Muscle layer of duodenum (tissue), 2 donors: ENCODE measurements at regions not wholly inside any gene's neighbourhood (a gene's known extent, or its start where the extent isn't known, plus 50 kb on each side); places are given as distances from the start of the nearest gene placed in this dataset.

ENCODE experiments used
- H3K27ac ChIP-seq: one replicate; pipeline ENCODE4 v1.7.0; 2013; ENCODE audit warnings: mild to moderate bottlenecking, low read length
- H3K27me3 ChIP-seq: one replicate; pipeline ENCODE4 v1.7.0; 2013; ENCODE audit warnings: low read depth, mild to moderate bottlenecking, control low read depth, low read length
- H3K36me3 ChIP-seq, 2 donors: one replicate each; pipeline ENCODE4 v1.7.0; 2013; ENCODE audit warnings: low read length in 2 of 2, control low read depth in 1 of 2, mild to moderate bottlenecking in 1 of 2; ENCODE audit not compliant: insufficient read depth in 2 of 2, control insufficient read depth in 1 of 2
- H3K4me1 ChIP-seq, 2 donors: one replicate each; pipeline ENCODE4 v1.7.0; 2013; ENCODE audit warnings: low read length in 2 of 2, mild to moderate bottlenecking in 2 of 2, control low read depth in 1 of 2, moderate library complexity in 1 of 2; ENCODE audit not compliant: insufficient read depth in 2 of 2, control insufficient read depth in 1 of 2
- H3K4me3 ChIP-seq, 2 donors: one replicate each; pipeline ENCODE4 v1.7.0; 2013; ENCODE audit warnings: low read length in 2 of 2, low read depth in 1 of 2, mild to moderate bottlenecking in 1 of 2
- H3K9me3 ChIP-seq, 2 donors: one replicate each; pipeline ENCODE4 v1.7.0; 2013; ENCODE audit warnings: low read length in 2 of 2, control low read depth in 1 of 2, mild to moderate bottlenecking in 1 of 2; ENCODE audit not compliant: control insufficient read depth in 1 of 2
- donor health status: healthy.

GRCh38 chr10:120375666-120376065 lies 81.4 kb upstream of the PLPP4 start:
- no peaks in the 10 kb centered on the region for H3K36me3 ChIP-seq
- no peaks in the 10 kb centered on the region for H3K27me3 ChIP-seq
- H3K4me3 ChIP-seq = no peak overlapping the region
- peaks cover 0 to 4% of the 10 kb centered on the region in 2 donors for H3K9me3 ChIP-seq
- no peaks in the 10 kb centered on the region for H3K4me1 ChIP-seq
- no peak overlapping the region for H3K27ac ChIP-seq

DNA sequence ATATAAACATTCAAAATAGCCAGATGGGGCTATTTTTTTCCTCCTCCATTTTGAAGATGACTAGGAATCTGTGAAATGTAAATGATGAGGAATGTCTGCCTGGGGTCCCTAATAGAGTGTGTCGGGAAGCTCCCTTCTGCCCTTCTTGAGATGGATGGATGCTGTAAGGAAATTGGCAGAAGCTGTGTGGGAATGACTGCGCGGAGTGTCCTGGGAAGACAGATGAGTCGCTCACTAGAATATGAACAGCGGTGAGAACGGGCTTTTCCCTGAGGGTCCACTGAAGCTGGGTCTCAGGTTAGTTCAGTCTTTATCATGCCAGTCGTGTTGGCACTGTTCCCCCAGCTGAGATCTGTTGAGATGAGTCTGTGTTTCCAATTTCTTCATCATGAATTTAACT lies 75.1 kb upstream of the PLPP4 start:
- Histone ChIP-seq H3K4me1 (no peaks in the 10 kb centered on the region), H3K9me3 (peaks cover 0 to 4% of the 10 kb centered on the region in 2 donors), H3K27me3 (no peaks in the 10 kb centered on the region), H3K36me3 (no peaks in the 10 kb centered on the region), H3K4me3 (no peak overlapping the region), H3K27ac (no peak overlapping the region)

DNA sequence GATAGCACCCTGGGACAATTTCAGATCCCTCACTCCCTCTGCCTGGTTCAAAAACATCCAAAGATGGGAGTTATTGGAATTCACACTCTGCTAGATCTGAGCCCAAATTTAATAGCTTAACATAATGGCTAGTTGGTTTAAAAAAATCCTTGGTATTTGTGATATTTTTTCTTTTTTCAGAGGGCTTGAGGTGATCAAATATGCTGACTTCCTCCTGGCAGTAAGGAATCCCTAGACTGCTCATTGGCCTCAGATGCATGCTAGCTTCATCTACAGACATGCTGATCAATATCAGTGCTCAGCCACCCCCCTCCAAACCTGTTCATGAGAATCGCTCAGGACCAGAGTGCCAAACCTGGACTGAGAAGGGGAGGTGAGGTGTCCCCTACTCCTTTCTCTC lies 74.7 kb upstream of the PLPP4 start:
- H3K9me3 ChIP-seq = peaks cover 0 to 4% of the 10 kb centered on the region in 2 donors
- no peak overlapping the region for H3K27ac ChIP-seq
- H3K4me1 ChIP-seq = no peaks in the 10 kb centered on the region

GRCh38 chr10:120385992-120386391 lies 71.0 kb upstream of the PLPP4 start:
- H3K27me3 ChIP-seq = no peaks in the 10 kb centered on the region
- H3K27ac ChIP-seq = no peak overlapping the region
- H3K36me3 ChIP-seq = no peaks in the 10 kb centered on the region
- no peaks in the 10 kb centered on the region for H3K9me3 ChIP-seq
- no peaks in the 10 kb centered on the region for H3K4me1 ChIP-seq
- H3K4me3 ChIP-seq = no peak overlapping the region

More for the DNA sequence above, 74.7 kb upstream of the PLPP4 start:
- Histone ChIP-seq H3K27me3 (no peaks in the 10 kb centered on the region), H3K4me3 (no peak overlapping the region), H3K36me3 (no peaks in the 10 kb centered on the region)

- Histone ChIP-seq H3K4me1 (no peaks in the 10 kb centered on the region), H3K27ac (no peak overlapping the region), H3K27me3 (no peaks in the 10 kb centered on the region), H3K4me3 (no peak overlapping the region), H3K9me3 (no peaks in the 10 kb centered on the region), H3K36me3 (no peaks in the 10 kb centered on the region)
These were observed 70.1 kb upstream of the PLPP4 start for GRCh38 chr10:120386896-120387295.

- no peaks in the 10 kb centered on the region for H3K4me1 ChIP-seq
- H3K4me3 ChIP-seq = no peak overlapping the region
- H3K36me3 ChIP-seq = no peaks in the 10 kb centered on the region
- H3K27me3 ChIP-seq = no peaks in the 10 kb centered on the region
- H3K9me3 ChIP-seq = no peaks in the 10 kb centered on the region
- H3K27ac ChIP-seq = no peak overlapping the region
These were observed 69.7 kb upstream of the PLPP4 start for GRCh38 chr10:120387326-120387725.

GRCh38 chr10:120392245-120392644 lies 64.8 kb upstream of the PLPP4 start:
- no peaks in the 10 kb centered on the region for H3K36me3 ChIP-seq
- no peak overlapping the region for H3K27ac ChIP-seq
- H3K4me3 ChIP-seq = no peak overlapping the region
- H3K4me1 ChIP-seq = no peaks in the 10 kb centered on the region
- no peaks in the 10 kb centered on the region for H3K27me3 ChIP-seq
- H3K9me3 ChIP-seq = no peaks in the 10 kb centered on the region

- no peak overlapping the region for H3K27ac ChIP-seq
- H3K4me3 ChIP-seq = no peak overlapping the region
- no peaks in the 10 kb centered on the region for H3K9me3 ChIP-seq
- H3K27me3 ChIP-seq = no peaks in the 10 kb centered on the region
- no peaks in the 10 kb centered on the region for H3K4me1 ChIP-seq
- H3K36me3 ChIP-seq = no peaks in the 10 kb centered on the region
These were observed 64.4 kb upstream of the PLPP4 start for GRCh38 chr10:120392671-120393079.

GRCh38 chr10:120394446-120394845 lies 62.6 kb upstream of the PLPP4 start:
- no peaks in the 10 kb centered on the region for H3K27me3 ChIP-seq
- H3K9me3 ChIP-seq = no peaks in the 10 kb centered on the region
- no peaks in the 10 kb centered on the region for H3K36me3 ChIP-seq
- no peak overlapping the region for H3K4me3 ChIP-seq
- H3K4me1 ChIP-seq = no peaks in the 10 kb centered on the region
- H3K27ac ChIP-seq = no peak overlapping the region

DNA sequence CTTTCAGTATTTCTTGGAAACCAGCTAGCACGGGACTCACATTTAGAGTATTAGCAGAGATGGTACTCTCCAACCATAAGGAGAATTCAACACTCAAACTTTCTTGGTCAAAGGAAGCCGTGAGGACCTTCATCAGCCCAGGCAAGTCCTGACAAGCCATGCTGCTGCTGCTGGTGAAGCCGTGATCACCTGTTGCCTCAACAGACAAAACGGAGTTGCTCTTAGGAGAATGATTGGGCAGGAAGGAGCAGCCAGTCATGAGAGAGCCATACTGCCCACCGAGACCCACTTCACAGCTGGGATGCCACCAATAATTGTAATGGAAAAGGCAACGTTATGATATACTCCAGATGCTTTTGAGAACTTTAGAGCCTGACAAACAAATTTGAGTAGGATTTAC lies 60.8 kb upstream of the PLPP4 start:
- Histone ChIP-seq H3K27ac (no peak overlapping the region), H3K4me1 (no peaks in the 10 kb centered on the region), H3K4me3 (no peak overlapping the region), H3K36me3 (no peaks in the 10 kb centered on the region), H3K27me3 (no peaks in the 10 kb centered on the region), H3K9me3 (no peaks in the 10 kb centered on the region)

- H3K4me3 ChIP-seq = no peak overlapping the region
- no peaks in the 10 kb centered on the region for H3K9me3 ChIP-seq
- H3K36me3 ChIP-seq = no peaks in the 10 kb centered on the region
- no peaks in the 10 kb centered on the region for H3K27me3 ChIP-seq
- no peak overlapping the region for H3K27ac ChIP-seq
- H3K4me1 ChIP-seq = no peaks in the 10 kb centered on the region
These were observed 58.8 kb upstream of the PLPP4 start for GRCh38 chr10:120398180-120398579.

DNA sequence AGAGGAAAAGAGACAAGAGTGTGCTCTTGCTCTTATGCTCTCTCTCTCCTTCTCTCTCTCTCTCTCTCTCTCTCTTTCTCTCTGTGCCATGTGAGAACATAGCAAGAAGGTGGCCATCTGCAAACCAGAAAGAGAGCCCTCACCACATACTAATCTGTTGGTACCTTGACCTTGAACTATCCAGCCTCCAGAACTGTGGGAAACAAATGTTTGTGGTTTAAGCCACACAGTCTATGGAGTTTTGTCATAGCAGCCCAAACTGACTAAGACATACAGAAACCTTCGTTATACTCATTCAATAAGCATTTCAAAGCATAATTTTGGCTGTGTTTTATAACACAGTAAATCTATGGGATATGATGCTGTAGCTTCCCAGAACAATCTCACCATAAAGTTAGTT lies 56.4 kb upstream of the PLPP4 start:
- Histone ChIP-seq H3K27me3 (no peaks in the 10 kb centered on the region), H3K4me1 (no peaks in the 10 kb centered on the region), H3K27ac (no peak overlapping the region), H3K4me3 (no peak overlapping the region), H3K9me3 (no peaks in the 10 kb centered on the region), H3K36me3 (no peaks in the 10 kb centered on the region)
